Esophagus squamous epithelium (tissue), 5 donors: ENCODE measurements at regions not wholly inside any gene's neighbourhood (a gene's known extent, or its start where the extent isn't known, plus 50 kb on each side); places are given as distances from the start of the nearest gene placed in this dataset.

ENCODE experiments used
- DNase-seq: peaks from one replicate; lab custom pipeline; 2025; lab: John Stamatoyannopoulos, UW
- H3K27ac ChIP-seq, 4 donors: fragments of 200-600 bp; sonication (generic); one replicate each; pipeline ENCODE4 v1.5.1; 2016 to 2019; ENCODE audit warnings: mild to moderate bottlenecking in 1 of 4
- H3K27me3 ChIP-seq, 4 donors: fragments of 200-600 bp; sonication (generic); 1 replicate in 3 of 4; 2 replicates in 1 of 4; pipeline versions ENCODE4 v1.5.1 to v1.6.0; 2017 to 2021; ENCODE audit warnings: antibody characterized with exemption in 1 of 4
- H3K36me3 ChIP-seq, 3 donors: fragments of 200-600 bp; sonication (generic); one replicate each; pipeline ENCODE4 v1.5.1; 2016 to 2019
- H3K4me1 ChIP-seq, 3 donors: fragments of 200-600 bp; sonication (generic); one replicate each; pipeline ENCODE4 v1.5.1; 2017 to 2019
- H3K4me3 ChIP-seq, 4 donors: fragments of 200-600 bp; sonication (generic); 1 replicate in 3 of 4; 2 replicates in 1 of 4; pipeline ENCODE4 v1.5.1; 2016 to 2019; ENCODE audit warnings: mild to moderate bottlenecking in 2 of 4, moderate library complexity in 1 of 4
- H3K9me3 ChIP-seq, 3 donors: fragments of 200-600 bp; sonication (generic); one replicate each; pipeline ENCODE4 v1.5.1; 2016 to 2019
- POLR2A ChIP-seq, 4 donors: fragments of 450-650 bp; IDR thresholded peaks; one replicate each; pipeline ENCODE4 v1.6.1; 2017; ENCODE audit warnings: antibody characterized with exemption in 4 of 4, mild to moderate bottlenecking in 4 of 4, moderate library complexity in 3 of 4
- WGBS, 2 donors: methylation state at CpG; one replicate each; pipeline ENCODE4 v1.1.5; 2018; 5-methylcytosine and 5-hydroxymethylcytosine counted together
- intact Hi-C: fragments of 100-400 bp; cut with DNase I; formaldehyde crosslinking; loops from one replicate; pipeline ENCODE4 v1.15.0; 2022
- TF ChIP-seq, protein P1 (sequence below), 6 experiments: fragments of 450-650 bp in 4 of 6; fragments of 200-600 bp in 2 of 6; sonication (generic) in 2 of 6; IDR thresholded peaks; one replicate each; pipeline ENCODE4 v1.5.1; 2016 to 2019; ENCODE audit warnings: antibody characterized with exemption in 6 of 6, mild to moderate bottlenecking in 4 of 6, moderate library complexity in 4 of 6
- donor health status: DM: yes; HTN: yes; CAD: no.

DNA sequence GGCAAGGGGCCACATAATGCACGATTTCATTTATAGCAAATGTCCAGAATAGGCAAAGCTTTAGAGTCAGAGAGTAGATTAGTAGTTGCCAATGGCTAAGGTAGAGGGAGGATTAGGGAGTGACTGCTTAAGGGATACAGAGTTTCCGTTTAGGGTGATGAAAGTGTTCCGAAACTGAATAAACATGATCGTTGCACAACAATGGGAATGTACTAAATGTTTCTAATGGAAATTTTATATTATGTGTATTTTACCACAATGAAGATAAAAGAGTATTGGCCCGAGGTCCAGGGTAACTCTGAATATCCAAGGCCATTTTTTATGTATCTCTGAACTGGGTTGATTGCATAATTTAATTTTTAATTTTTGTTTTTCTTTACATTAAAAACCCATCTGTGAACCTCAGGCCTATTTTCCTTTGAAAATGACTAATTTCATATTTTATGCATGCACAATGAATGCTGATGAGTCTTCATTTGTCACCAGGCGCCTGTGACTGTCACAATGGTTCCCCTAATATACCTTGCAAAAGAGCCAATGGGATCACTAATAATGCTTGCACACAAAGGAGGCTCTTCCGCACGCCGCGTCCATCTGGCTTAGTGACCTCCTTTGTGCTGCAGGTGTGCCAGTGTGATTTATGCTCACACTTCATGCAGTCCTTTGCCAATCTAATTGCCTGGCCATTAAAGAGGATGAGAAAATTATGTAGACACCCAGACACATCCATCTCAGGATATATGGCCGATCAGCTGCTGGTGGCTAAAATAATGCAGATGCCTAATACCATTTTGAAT, 612.5 kb downstream of the CDH26 start:
- Histone ChIP-seq H3K9me3 (no peaks in the 10 kb centered on the region), H3K4me3 (no peak overlapping the region), H3K27ac (no peak overlapping the region), H3K4me1 (no peaks in the 10 kb centered on the region), H3K36me3 (no peaks in the 10 kb centered on the region), H3K27me3 (no peaks in the 10 kb centered on the region)
- no peak for DNase-seq
- intact Hi-C loops, result no loop called here
- 83 to 84% methylated on average over 11 of the region's 11 CpGs for WGBS, 2 donors
- no peak for TF ChIP-seq POLR2A (IDR thresholded peaks at IDR 0.05)
- TF ChIP-seq, protein P1, sequence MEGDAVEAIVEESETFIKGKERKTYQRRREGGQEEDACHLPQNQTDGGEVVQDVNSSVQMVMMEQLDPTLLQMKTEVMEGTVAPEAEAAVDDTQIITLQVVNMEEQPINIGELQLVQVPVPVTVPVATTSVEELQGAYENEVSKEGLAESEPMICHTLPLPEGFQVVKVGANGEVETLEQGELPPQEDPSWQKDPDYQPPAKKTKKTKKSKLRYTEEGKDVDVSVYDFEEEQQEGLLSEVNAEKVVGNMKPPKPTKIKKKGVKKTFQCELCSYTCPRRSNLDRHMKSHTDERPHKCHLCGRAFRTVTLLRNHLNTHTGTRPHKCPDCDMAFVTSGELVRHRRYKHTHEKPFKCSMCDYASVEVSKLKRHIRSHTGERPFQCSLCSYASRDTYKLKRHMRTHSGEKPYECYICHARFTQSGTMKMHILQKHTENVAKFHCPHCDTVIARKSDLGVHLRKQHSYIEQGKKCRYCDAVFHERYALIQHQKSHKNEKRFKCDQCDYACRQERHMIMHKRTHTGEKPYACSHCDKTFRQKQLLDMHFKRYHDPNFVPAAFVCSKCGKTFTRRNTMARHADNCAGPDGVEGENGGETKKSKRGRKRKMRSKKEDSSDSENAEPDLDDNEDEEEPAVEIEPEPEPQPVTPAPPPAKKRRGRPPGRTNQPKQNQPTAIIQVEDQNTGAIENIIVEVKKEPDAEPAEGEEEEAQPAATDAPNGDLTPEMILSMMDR (IDR thresholded peaks at IDR 0.05), result no peak

GRCh38 chr20:60573003-60573680, 614.9 kb downstream of the CDH26 start:
- H3K4me3 ChIP-seq, result no peak overlapping the region
- WGBS, 2 donors, result 40 to 48% methylated on average over 4 of the region's 4 CpGs
- intact Hi-C loops, result no loop called here
- no peak overlapping the region for H3K27ac ChIP-seq
- DNase-seq, result no peak
- H3K9me3 ChIP-seq, result no peaks in the 10 kb centered on the region
- H3K4me1 ChIP-seq, result no peaks in the 10 kb centered on the region
- no peaks in the 10 kb centered on the region for H3K27me3 ChIP-seq
- no peak for TF ChIP-seq POLR2A (IDR thresholded peaks at IDR 0.05)
- TF ChIP-seq, protein P1 (IDR thresholded peaks at IDR 0.05), result no peak
- no peaks in the 10 kb centered on the region for H3K36me3 ChIP-seq

GRCh38 chr20:60576236-60576635, 618.0 kb downstream of the CDH26 start:
- no peak for TF ChIP-seq POLR2A (IDR thresholded peaks at IDR 0.05)
- TF ChIP-seq, protein P1 (IDR thresholded peaks at IDR 0.05), result no peak
- DNase-seq, result no peak
- H3K27ac ChIP-seq, result no peak overlapping the region
- intact Hi-C loops, result no loop called here
- no peaks in the 10 kb centered on the region for H3K9me3 ChIP-seq
- no peak overlapping the region for H3K4me3 ChIP-seq
- H3K4me1 ChIP-seq, result no peaks in the 10 kb centered on the region
- no peaks in the 10 kb centered on the region for H3K27me3 ChIP-seq
- no peaks in the 10 kb centered on the region for H3K36me3 ChIP-seq
- 70 to 83% methylated on average over 2 of the region's 2 CpGs for WGBS, 2 donors

DNA sequence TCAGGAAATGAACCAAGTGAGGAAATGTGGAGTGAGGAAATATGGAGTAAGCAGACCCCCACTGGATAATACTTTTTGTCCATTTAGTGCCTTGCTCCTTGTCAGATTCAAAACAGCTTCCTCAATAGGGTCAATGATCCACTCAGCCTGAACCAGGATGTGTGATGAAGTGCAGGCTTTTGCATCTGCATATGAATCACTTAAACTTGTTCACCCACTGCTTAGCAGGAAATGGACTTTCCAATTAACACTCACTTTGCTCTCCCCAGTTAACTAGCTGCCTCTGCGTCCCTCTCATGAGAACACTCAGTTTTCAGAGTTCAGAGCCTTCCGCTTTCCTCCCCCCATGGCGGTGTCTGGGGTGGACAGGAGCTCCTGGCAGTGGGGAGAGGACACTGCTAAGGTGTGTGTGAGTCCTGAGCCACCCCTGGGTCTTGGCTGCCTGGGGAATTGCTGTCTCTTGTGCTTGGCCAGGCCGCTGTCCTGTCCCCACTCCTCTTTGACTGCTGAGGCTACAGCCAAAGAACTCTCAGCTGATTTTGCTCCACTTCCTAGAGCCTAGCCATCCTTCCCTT, 621.8 kb downstream of the CDH26 start:
- no peak overlapping the region for H3K4me3 ChIP-seq
- WGBS, 2 donors, result 52 to 60% methylated on average over 1 to 3 of the region's 4 CpGs
- intact Hi-C loops, result no loop called here
- H3K27ac ChIP-seq, result no peak overlapping the region
- no peaks in the 10 kb centered on the region for H3K9me3 ChIP-seq
- DNase-seq, result no peak
- no peak for TF ChIP-seq POLR2A (IDR thresholded peaks at IDR 0.05)
- TF ChIP-seq, protein P1 (IDR thresholded peaks at IDR 0.05), result no peak
- H3K27me3 ChIP-seq, result no peaks in the 10 kb centered on the region
- no peaks in the 10 kb centered on the region for H3K36me3 ChIP-seq
- no peaks in the 10 kb centered on the region for H3K4me1 ChIP-seq

- no peaks in the 10 kb centered on the region for H3K4me1 ChIP-seq
- no peak overlapping the region for H3K27ac ChIP-seq
- no peak for DNase-seq
- H3K36me3 ChIP-seq, result no peaks in the 10 kb centered on the region
- 47 to 70% methylated on average over 2 to 4 of the region's 4 CpGs for WGBS, 2 donors
- intact Hi-C loops, result no loop called here
- no peaks in the 10 kb centered on the region for H3K9me3 ChIP-seq
- H3K4me3 ChIP-seq, result no peak overlapping the region
- H3K27me3 ChIP-seq, result no peaks in the 10 kb centered on the region
- no peak for TF ChIP-seq POLR2A (IDR thresholded peaks at IDR 0.05)
- TF ChIP-seq, protein P1 (IDR thresholded peaks at IDR 0.05), result no peak
Measured at GRCh38 chr20:60581606-60582115, 623.4 kb downstream of the CDH26 start.
